Myocyte (in vitro differentiated cells): ENCODE measurements at regions not wholly inside any gene's neighbourhood (a gene's known extent, or its start where the extent isn't known, plus 50 kb on each side); places are given as distances from the start of the nearest gene placed in this dataset.
A peak's percentile ranks its signal among the peaks of the same experiment; 100 is the strongest.

Experiments
- DNase-seq: peaks from one replicate; pipeline ENCODE4 v3.0.0-alpha.2; 2012; ENCODE audit warnings: low read depth

- peak; percentile 53 for DNase-seq
Observed at GRCh38 chr5:125160787-125161502, 414.5 kb upstream of the ZNF608 start.

- DNase-seq, result no peak
Observed at GRCh38 chr5:125162714-125163113, 416.3 kb upstream of the ZNF608 start.

GRCh38 chr5:125169396-125169795, 423.0 kb upstream of the ZNF608 start:
- DNase-seq, result no peak

GRCh38 chr5:125171641-125172040, 425.2 kb upstream of the ZNF608 start:
- no peak for DNase-seq

- no peak for DNase-seq
Observed at GRCh38 chr5:125175348-125176004, 429.0 kb upstream of the ZNF608 start.

- no peak for DNase-seq
Observed at GRCh38 chr5:125176005-125176390, 429.6 kb upstream of the ZNF608 start.

GRCh38 chr5:125177340-125177739, 430.9 kb upstream of the ZNF608 start:
- no peak for DNase-seq

- no peak for DNase-seq
Observed at GRCh38 chr5:125179612-125180011, 433.2 kb upstream of the ZNF608 start.

- DNase-seq, result peak; percentile 42
Observed at GRCh38 chr5:125180231-125180829, 433.9 kb upstream of the ZNF608 start.

GRCh38 chr5:125181159-125181558, 434.7 kb upstream of the ZNF608 start:
- no peak for DNase-seq

GRCh38 chr5:125181955-125182354, 435.5 kb upstream of the ZNF608 start:
- DNase-seq, result peak; percentile 26

- DNase-seq, result no peak
Observed at GRCh38 chr5:125185740-125186139, 439.3 kb upstream of the ZNF608 start.

- DNase-seq, result peak; percentile 90
Observed at GRCh38 chr5:125186911-125187375, 440.5 kb upstream of the ZNF608 start.

GRCh38 chr5:125189531-125189941, 443.1 kb upstream of the ZNF608 start:
- DNase-seq, result no peak

GRCh38 chr5:125190232-125191087, 444.0 kb upstream of the ZNF608 start:
- peak; percentile 18 for DNase-seq

GRCh38 chr5:125194883-125195282, 448.4 kb upstream of the ZNF608 start:
- no peak for DNase-seq

GRCh38 chr5:125196481-125197111, 450.2 kb upstream of the ZNF608 start:
- no peak for DNase-seq

- no peak for DNase-seq
Observed at GRCh38 chr5:125197321-125197720, 450.9 kb upstream of the ZNF608 start.

- peak; percentile 90 for DNase-seq
Observed at GRCh38 chr5:125198270-125198974, 452.0 kb upstream of the ZNF608 start.

GRCh38 chr5:125199373-125199772, 452.9 kb upstream of the ZNF608 start:
- DNase-seq, result no peak
